WTC11 (cell line): ENCODE measurements at regions not wholly inside any gene's neighbourhood (a gene's known extent, or its start where the extent isn't known, plus 50 kb on each side); places are given as distances from the start of the nearest gene placed in this dataset.
"Not testable (repeated sequence)": the region's sequence is repeated elsewhere in the genome, so short reads cannot be mapped to it uniquely, and the experiment has no call there.

Experiments used
- JUN ChIP-seq: sonication (generic); formaldehyde crosslinking; IDR thresholded peaks from 2 replicates; pipeline ENCODE4 v1.8.0; 2023; ENCODE audit warnings: mild to moderate bottlenecking, missing genetic modification reagents
- ZNF263 ChIP-seq: sonication (generic); formaldehyde crosslinking; IDR thresholded peaks from 2 replicates; pipeline ENCODE4 v1.8.1; 2022; ENCODE audit warnings: low read depth, mild to moderate bottlenecking, moderate library complexity, missing genetic modification reagents
- ZNF416 ChIP-seq: fragments of 250-450 bp; sonication (Bioruptor Pico); IDR thresholded peaks from 2 replicates; pipeline ENCODE4 v1.9.0; 2021; ENCODE audit warnings: mild to moderate bottlenecking, inconsistent platforms
- TF ChIP-seq, protein P1 (sequence below): fragments of 200-600 bp; IDR thresholded peaks from 2 replicates; pipeline ENCODE4 v1.8.0; 2022; ENCODE audit warnings: antibody characterized with exemption

DNA sequence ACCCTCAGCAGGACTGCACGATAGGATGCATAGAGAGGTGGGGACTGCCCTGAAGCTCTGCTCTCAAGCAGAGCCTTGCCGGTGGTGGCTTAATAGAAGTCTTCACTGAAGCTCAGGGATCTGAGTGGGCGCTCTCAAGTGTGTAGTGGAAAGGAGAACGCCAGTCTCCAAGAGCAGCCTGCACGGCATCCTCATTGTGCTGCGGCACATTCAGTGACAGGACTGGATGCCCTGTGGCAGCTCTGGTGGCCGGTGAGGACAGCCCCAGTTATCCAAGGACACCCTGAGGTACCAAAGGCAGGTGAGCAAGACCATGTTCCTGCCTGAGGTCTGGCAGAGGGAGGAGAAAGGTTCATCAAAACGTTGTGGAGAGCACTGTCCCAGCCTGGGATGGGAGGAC is 98.8 kb upstream of the SPATA31A3 start:
- TF ChIP-seq ZNF263 (CRISPR knock-in tag); ZNF416 (CRISPR knock-in tag); JUN: not testable (repeated sequence)
- TF ChIP-seq, protein P1, sequence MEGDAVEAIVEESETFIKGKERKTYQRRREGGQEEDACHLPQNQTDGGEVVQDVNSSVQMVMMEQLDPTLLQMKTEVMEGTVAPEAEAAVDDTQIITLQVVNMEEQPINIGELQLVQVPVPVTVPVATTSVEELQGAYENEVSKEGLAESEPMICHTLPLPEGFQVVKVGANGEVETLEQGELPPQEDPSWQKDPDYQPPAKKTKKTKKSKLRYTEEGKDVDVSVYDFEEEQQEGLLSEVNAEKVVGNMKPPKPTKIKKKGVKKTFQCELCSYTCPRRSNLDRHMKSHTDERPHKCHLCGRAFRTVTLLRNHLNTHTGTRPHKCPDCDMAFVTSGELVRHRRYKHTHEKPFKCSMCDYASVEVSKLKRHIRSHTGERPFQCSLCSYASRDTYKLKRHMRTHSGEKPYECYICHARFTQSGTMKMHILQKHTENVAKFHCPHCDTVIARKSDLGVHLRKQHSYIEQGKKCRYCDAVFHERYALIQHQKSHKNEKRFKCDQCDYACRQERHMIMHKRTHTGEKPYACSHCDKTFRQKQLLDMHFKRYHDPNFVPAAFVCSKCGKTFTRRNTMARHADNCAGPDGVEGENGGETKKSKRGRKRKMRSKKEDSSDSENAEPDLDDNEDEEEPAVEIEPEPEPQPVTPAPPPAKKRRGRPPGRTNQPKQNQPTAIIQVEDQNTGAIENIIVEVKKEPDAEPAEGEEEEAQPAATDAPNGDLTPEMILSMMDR: not testable (repeated sequence)
